ENCODE measurements at regions not wholly inside any gene's neighbourhood (a gene's known extent, or its start where the extent isn't known, plus 50 kb on each side); places are given as distances from the start of the nearest gene placed in this dataset.

DNA sequence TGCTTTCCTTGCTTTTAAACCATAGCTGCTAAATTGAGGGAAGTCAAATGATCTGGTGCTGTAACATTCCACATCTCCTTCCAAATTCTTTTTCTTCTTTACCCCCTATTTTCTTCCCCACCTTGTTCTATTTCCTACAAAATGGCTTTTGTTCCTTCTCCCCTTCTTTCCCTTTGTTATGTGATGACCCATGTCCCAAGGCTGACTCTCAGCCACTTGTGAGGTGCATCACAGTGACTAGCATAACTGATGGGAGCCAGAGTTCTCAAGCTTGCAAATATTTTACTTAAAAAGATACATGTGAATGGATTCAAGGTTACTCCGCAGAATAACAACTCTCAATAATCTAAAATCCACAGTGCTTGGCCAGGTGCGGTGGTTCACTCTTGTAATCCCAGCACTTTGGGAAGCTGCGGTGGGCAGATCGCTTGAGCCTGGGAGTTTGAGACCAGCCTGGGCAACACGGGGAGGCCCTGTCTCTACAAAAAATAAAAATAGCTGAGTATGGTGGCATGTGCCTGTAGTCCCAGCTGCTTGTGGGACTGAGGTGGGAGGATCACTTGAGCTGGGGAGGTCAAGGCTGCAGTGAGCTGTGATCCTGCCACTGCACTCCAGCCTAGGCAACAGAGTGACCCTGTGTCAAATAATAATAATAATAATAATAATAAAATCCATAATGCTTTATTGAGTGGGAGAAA lies 100.1 kb upstream of the CERS6 start:
- TF ChIP-seq CTCF (IDR thresholded peaks at IDR 0.05), result no peak
- no peaks in the 10 kb centered on the region; the same call in 1 of the 2 replicates for H3K9me3 ChIP-seq (ENCODE audit: control insufficient read depth, insufficient read depth, low read depth, low read length)
- POLR2A ChIA-PET, result no interaction called here
- intact Hi-C loops (cut with micrococcal nuclease; ENCODE audit: unreplicated experiment), result no loop called here
- CTCF ChIA-PET, result interaction anchor here (0.8 kb wide), 1 partner anchor 10 kb away, joined by 12 read pairs; no protein-coding TSS in a partner anchor
- DNase-seq (ENCODE audit: low read depth, low spot score) (no peak), ATAC-seq (no peak)
- no peaks in the 10 kb centered on the region for H3K36me3 ChIP-seq (ENCODE audit: control insufficient read depth, insufficient read depth, low read length)
- no peaks in the 10 kb centered on the region for H3K4me1 ChIP-seq (ENCODE audit: control insufficient read depth, insufficient read depth, low read length)
- BruUV-seq (replicated peaks), result no TSS peak
- in situ Hi-C loops (cut with HindIII; ENCODE audit: low pct_unique_long_range_greater_than_20kb, low sequenced_read_pairs), result no loop called here
- no peaks in the 10 kb centered on the region; the same call in 1 of the 2 replicates for H3K27me3 ChIP-seq (ENCODE audit: control insufficient read depth, insufficient read depth, low read length)
- H3K4me3 ChIP-seq (ENCODE audit: low read depth in 2 of 2, low read length in 2 of 2), result no peak overlapping the region
- no peak overlapping the region for H3K27ac ChIP-seq (ENCODE audit: low read length)

DNA sequence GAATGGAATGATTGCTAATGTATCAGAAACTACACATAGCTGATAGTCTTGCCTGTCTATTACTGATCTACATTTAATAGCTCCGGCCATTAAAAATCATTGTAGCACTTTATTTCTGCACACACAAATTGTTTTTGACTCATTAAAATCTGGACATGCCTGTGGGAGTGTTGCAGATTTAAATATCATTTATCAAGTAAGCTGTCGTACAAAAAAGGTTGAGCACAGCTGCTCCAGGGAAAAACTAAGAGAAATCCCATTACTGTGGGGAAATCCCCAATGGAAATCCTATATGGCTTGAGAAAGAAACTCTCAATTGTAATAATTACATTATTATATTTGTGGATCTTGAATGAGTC lies 99.6 kb upstream of the CERS6 start:
- ChIA-PET POLR2A (no interaction called here), CTCF (interaction anchor here (0.8 kb wide), 1 partner anchor 10 kb away, joined by 12 read pairs; no protein-coding TSS in a partner anchor)
- Histone ChIP-seq H3K36me3 (ENCODE audit: control insufficient read depth, insufficient read depth, low read length) (no peaks in the 10 kb centered on the region), H3K4me3 (ENCODE audit: low read depth in 2 of 2, low read length in 2 of 2) (no peak overlapping the region), H3K27ac (ENCODE audit: low read length) (no peak overlapping the region), H3K27me3 (ENCODE audit: control insufficient read depth, insufficient read depth, low read length) (no peaks in the 10 kb centered on the region; the same call in 1 of the 2 replicates), H3K4me1 (ENCODE audit: control insufficient read depth, insufficient read depth, low read length) (no peaks in the 10 kb centered on the region), H3K9me3 (ENCODE audit: control insufficient read depth, insufficient read depth, low read depth, low read length) (no peaks in the 10 kb centered on the region; the same call in 1 of the 2 replicates)
- ATAC-seq (no peak), DNase-seq (ENCODE audit: low read depth, low spot score) (no peak)
- BruUV-seq (replicated peaks), result no TSS peak
- in situ Hi-C loops (cut with HindIII; ENCODE audit: low pct_unique_long_range_greater_than_20kb, low sequenced_read_pairs), result no loop called here
- intact Hi-C loops (cut with micrococcal nuclease; ENCODE audit: unreplicated experiment), result no loop called here
- no peak for TF ChIP-seq CTCF (IDR thresholded peaks at IDR 0.05)
- TF ChIP-seq POLR2AphosphoS5 (IDR thresholded peaks at IDR 0.05; ENCODE audit: low read depth, low read length), result no peak
- no peak for TF ChIP-seq SIN3A (IDR thresholded peaks at IDR 0.05; ENCODE audit: borderline replicate concordance, insufficient read depth, low read depth, low read length)
- TF ChIP-seq, protein P1, sequence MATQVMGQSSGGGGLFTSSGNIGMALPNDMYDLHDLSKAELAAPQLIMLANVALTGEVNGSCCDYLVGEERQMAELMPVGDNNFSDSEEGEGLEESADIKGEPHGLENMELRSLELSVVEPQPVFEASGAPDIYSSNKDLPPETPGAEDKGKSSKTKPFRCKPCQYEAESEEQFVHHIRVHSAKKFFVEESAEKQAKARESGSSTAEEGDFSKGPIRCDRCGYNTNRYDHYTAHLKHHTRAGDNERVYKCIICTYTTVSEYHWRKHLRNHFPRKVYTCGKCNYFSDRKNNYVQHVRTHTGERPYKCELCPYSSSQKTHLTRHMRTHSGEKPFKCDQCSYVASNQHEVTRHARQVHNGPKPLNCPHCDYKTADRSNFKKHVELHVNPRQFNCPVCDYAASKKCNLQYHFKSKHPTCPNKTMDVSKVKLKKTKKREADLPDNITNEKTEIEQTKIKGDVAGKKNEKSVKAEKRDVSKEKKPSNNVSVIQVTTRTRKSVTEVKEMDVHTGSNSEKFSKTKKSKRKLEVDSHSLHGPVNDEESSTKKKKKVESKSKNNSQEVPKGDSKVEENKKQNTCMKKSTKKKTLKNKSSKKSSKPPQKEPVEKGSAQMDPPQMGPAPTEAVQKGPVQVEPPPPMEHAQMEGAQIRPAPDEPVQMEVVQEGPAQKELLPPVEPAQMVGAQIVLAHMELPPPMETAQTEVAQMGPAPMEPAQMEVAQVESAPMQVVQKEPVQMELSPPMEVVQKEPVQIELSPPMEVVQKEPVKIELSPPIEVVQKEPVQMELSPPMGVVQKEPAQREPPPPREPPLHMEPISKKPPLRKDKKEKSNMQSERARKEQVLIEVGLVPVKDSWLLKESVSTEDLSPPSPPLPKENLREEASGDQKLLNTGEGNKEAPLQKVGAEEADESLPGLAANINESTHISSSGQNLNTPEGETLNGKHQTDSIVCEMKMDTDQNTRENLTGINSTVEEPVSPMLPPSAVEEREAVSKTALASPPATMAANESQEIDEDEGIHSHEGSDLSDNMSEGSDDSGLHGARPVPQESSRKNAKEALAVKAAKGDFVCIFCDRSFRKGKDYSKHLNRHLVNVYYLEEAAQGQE (IDR thresholded peaks at IDR 0.05; ENCODE audit: insufficient read depth in 1 of 2, low read depth in 2 of 2, low read length in 1 of 2), result no peak
- no peak for TF ChIP-seq TCF7L2 (IDR thresholded peaks at IDR 0.05; ENCODE audit: low read depth, low read length)

All from Panc1 (cell line).